Astrocyte of the cerebellum (primary cell): ENCODE measurements at regions not wholly inside any gene's neighbourhood (a gene's known extent, or its start where the extent isn't known, plus 50 kb on each side); places are given as distances from the start of the nearest gene placed in this dataset.

Experiments
- DNase-seq: peaks from one replicate; pipeline ENCODE4 v3.0.0-alpha.2; 2011; ENCODE audit warnings: low read depth
- H3K4me3 ChIP-seq: 2 replicates; pipeline ENCODE4 v1.5.1; 2011; ENCODE audit warnings: mild to moderate bottlenecking, low read depth, low read length, moderate library complexity
- in situ Hi-C: cut with HindIII; loops from 2 replicates; pipeline ENCODE4 v1.10.0; 2017; ENCODE audit warnings: low sequenced_read_pairs
- TF ChIP-seq, protein P1 (sequence below): IDR thresholded peaks from 2 replicates; pipeline ENCODE4 v1.5.1; 2012; ENCODE audit warnings: low read length, low read depth, moderate library complexity, mild to moderate bottlenecking; ENCODE audit errors: missing control alignments

GRCh38 chr10:31147210-31147608 is 115.5 kb upstream of the ZNF438 start:
- no peak for DNase-seq
- H3K4me3 ChIP-seq = no peak overlapping the region
- TF ChIP-seq, protein P1, sequence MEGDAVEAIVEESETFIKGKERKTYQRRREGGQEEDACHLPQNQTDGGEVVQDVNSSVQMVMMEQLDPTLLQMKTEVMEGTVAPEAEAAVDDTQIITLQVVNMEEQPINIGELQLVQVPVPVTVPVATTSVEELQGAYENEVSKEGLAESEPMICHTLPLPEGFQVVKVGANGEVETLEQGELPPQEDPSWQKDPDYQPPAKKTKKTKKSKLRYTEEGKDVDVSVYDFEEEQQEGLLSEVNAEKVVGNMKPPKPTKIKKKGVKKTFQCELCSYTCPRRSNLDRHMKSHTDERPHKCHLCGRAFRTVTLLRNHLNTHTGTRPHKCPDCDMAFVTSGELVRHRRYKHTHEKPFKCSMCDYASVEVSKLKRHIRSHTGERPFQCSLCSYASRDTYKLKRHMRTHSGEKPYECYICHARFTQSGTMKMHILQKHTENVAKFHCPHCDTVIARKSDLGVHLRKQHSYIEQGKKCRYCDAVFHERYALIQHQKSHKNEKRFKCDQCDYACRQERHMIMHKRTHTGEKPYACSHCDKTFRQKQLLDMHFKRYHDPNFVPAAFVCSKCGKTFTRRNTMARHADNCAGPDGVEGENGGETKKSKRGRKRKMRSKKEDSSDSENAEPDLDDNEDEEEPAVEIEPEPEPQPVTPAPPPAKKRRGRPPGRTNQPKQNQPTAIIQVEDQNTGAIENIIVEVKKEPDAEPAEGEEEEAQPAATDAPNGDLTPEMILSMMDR = no peak
- in situ Hi-C loops = no loop called here

DNA sequence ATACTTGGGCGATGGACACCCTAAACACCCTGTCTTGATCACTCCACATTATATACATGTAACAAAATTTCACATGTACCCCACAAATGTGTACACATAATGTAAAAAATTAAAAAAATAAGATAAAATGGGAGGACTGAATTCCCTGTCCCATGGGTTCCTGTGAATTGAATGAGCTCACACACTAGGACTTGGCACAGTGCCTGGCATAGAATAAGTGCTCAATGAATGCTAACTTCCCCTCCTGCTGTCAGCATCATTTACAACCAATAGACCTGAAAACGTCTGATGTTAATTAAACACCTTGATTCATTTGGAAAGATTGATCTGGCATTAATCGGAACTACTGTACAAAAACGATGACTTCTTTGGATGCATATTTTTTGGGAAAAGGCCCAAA is 117.3 kb upstream of the ZNF438 start:
- TF ChIP-seq, protein P1 = no peak
- in situ Hi-C loops = no loop called here

GRCh38 chr10:31149835-31150512 is 118.3 kb upstream of the ZNF438 start:
- H3K4me3 ChIP-seq = no peak overlapping the region
- in situ Hi-C loops = no loop called here
- TF ChIP-seq, protein P1 = no peak
- no peak for DNase-seq

More for the DNA sequence above, 117.3 kb upstream of the ZNF438 start:
- no peak for DNase-seq
- no peak overlapping the region for H3K4me3 ChIP-seq

- in situ Hi-C loops = no loop called here
- DNase-seq = no peak
- no peak overlapping the region for H3K4me3 ChIP-seq
- TF ChIP-seq, protein P1 = no peak
These were observed 119.6 kb upstream of the ZNF438 start for GRCh38 chr10:31151301-31151700.

DNA sequence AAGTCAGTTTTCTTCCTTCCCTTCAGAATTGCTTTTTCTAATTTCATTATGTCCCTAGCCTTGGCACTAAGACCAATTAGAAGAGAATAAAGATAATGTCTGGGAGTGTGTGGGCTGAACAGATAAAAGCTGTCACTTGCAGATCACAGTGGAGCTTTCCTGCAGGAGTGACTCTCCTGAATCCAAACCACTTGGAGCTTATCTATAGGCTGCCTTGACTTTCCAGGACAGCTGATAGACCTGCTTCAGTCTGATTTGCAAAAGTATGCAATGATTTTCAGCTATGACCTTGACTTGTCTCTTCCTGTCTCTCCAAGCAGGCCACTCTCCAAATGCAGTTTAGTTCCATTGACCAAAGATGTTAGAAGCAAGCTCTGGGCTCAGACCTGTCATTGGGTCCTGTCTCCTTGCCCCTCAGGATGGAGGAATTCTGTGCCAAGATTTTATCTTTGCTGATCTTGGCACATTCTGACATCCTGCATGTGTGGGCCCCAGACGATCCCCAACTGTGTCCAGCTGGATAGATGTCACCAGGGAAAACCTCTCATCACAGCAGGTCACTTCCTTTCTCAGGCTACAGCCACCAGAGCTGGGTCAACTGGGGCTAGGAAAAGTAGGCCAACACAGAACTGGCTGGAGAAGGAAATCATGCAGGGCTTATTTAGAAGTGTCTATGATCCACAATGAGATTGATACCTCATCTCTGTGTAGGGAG is 120.9 kb upstream of the ZNF438 start:
- in situ Hi-C loops = no loop called here
- no peak for DNase-seq
- H3K4me3 ChIP-seq = no peak overlapping the region
- TF ChIP-seq, protein P1 = no peak

- no peak for DNase-seq
- TF ChIP-seq, protein P1 = no peak
- no peak overlapping the region for H3K4me3 ChIP-seq
- in situ Hi-C loops = no loop called here
These were observed 121.5 kb upstream of the ZNF438 start for GRCh38 chr10:31153161-31153560.
